ENCODE measurements at regions not wholly inside any gene's neighbourhood (a gene's known extent, or its start where the extent isn't known, plus 50 kb on each side); places are given as distances from the start of the nearest gene placed in this dataset.

DNA sequence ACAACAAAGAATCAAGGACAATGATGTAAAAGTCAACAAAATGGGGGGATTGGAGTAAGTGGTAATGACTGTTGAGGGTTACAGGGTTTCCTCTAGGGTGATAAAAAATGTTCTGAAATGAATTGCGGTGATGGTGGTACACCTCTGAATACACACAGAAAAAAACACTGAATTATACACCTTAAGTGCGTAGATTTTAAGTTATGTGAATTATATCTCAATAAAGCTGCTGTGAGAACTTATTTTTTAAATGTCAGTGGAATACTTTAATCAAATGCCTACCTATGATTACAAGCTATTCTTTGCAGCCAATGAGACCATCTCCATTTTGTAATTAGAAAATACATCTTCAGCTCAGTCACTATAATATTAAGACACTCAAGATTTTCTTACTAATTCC is 53.5 kb downstream of the ZNF608 start:
- no peak for DNase-seq

GRCh38 chr5:124692324-124692723 is 54.1 kb downstream of the ZNF608 start:
- no peak for DNase-seq

GRCh38 chr5:124689653-124690052 is 56.8 kb downstream of the ZNF608 start:
- no peak for DNase-seq

DNA sequence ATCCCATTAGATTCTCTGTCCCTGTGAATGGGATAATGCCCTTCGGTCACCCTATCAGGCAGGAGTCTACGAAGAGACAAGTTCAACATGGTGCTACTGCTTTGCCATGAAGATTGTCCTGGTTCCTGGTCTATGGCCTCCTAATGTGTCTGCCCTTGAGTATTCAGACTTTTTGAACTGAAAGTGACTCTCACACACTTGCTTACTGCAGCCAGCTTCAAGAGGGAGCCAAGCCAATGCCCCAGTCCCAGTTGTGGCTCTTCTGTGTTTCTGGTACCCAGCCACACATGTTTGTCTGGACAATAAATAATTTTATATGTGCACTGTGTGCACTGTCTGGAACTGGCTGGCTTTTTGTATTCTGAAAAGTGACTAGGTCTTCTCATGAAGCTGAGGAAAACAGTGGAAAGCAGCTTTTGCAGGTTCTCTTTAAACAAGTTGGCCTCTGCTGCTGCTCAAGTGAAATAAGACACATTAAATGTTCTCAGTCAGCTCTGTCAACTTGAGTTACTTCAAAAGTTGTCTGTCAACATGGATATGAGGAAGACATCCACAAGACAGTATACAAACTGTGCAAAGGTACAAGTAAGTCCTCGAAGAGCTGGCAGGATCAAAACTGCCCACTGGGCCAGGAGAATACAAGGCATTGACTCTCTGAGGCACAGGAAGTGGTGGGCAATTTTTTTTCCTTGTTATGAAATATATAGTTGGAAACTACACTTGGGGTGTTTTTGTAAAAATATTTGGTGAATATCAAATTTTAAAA is 60.0 kb downstream of the ZNF608 start:
- no peak for DNase-seq

GRCh38 chr5:124685404-124685930 is 61.0 kb downstream of the ZNF608 start:
- DNase-seq = no peak

DNA sequence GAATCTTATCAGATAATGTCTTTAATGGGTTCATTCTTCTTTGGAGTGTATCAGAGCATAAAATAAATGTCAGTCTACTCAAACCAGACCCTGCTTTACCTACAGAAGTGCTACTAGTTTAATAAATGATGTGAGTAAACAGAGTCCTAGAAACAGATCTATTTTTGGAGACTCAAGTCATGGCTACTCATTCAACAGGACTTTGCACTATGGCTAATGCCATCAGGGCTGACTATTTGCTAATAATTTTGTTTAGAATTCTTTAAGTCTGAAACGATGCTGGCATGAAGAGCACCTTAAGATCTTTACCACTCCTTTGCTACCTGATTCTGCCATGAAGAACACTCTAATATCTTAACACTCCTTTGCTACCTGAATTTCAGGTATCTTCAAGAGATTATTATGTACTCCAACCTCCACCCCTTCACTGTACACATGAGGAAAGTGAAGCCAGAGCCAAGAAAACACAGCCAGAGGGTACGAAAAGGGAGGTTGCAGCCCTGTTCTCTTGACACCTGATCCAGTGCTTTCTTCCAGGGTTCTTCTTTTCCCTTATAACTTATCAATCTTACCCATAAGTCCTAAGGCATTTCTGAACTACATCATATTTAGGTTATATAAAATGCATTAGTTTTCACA is 62.4 kb downstream of the ZNF608 start:
- DNase-seq = no peak

GRCh38 chr5:124679578-124680199 is 66.8 kb downstream of the ZNF608 start:
- no peak for DNase-seq

DNA sequence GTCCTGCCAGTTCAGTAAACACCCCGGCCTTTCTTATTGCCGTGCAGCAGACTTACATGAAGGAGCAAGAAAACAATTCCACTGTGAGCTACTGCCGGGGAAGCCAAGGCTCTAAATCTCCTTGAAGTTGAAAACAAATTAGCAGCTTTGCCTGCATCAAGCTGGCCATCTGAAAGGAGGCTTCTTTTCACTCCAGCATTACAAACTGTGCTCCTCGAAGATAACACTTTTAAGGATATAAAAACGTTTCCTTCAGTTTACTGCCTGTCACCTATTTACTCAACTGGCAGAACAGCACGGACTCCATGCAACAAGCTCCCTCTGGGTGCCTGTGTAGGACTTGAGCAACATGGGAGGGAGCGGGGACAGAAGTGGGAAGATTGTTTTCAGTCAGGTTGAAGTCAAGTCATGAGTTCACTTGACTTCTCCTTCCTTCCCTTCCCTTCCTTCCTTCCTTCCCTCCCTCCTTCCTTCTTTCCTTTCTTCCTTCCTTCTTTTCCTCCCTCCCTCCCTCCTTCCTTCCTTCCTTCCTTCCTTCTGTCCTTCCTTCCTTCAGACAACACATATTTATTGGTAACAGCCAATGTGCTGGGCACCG is 67.4 kb downstream of the ZNF608 start:
- no peak for DNase-seq

- no peak for DNase-seq
Observed at GRCh38 chr5:124678468-124678867, 68.0 kb downstream of the ZNF608 start.

DNA sequence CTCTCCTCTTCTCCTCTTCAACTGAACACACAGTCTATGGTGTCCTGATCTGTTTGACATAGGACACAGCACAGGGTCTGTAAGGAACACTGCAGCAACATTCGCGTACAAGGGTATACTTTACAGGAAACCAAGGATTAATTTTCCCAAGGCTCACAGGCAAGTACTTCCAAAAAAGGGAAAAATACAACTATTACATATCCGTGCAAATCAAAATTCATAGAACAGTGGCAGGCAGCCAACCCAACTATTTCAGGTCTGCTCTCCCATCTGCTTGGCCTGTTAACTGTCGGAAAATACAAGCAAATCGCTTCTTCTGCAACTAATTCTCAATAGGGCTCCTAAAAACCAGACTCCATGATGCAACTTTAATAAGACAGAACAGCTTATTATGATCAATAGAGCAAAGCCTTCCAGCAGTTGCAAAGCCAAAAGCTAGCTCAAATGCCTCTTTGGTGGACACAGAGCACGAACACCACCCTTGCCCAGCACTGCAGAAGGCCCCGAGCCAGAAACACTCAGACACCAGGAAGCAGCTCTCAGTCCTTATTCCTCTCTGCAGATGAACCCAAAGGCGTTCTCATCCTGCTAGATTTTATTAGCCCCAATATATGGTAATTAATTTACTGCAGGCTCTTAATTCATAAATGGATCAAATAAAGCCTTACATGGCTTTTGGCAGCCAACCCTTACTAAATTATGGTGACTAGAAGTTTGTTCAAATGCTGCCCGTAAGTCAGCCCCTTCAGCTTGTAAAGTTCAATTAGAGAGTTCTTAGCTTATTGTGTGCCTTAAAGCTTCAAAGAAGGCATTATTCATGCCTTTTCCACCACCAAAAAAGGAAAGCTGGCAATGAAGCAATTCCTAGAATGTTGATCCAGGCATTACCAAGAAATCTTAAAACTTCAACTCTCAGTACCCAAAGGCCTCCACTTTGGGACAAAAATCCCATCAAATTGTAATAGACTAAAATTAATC is 68.8 kb downstream of the ZNF608 start:
- DNase-seq = peak; percentile 30

DNA sequence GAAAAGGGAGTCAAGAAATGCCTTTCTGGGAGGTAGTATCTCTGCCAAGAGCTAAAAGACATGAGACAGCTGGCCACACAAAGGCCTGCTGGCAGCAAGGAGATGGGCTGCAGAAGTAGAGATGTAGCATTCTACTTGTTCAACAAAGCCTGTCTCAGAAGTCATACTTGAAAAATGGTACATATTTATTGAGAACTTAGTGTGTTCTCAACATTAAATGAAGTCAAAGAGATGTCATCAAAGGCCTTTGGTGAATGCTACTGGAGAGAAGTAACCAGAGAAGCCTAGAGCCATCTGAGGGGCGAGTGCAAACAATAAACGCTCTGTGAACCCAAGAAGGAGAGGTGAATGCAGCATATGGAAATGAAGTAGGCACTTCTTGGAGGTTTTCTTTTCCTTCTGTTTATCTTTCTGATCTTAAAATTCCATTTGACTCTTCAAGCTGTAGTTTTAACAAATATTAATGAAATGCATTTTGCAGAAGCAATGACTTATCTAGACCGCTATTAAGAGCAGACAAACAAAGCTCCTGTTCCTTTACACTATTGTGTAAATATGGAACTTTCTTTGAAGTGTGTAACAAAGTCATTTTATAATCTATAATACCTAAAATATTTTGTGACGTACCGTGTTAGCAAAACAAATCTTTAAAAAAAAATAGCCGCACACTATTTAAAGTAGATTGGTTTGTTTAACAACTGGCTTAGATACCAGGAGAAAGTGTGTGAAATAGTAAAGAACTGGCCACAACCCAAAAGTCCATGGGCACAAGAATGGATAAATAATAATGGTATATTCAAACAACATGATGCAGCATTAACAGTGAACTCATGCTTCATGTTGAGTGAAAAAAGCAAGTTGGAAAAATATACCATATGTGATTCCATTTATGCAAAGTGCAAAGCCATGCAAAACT is 70.2 kb downstream of the ZNF608 start:
- no peak for DNase-seq

DNA sequence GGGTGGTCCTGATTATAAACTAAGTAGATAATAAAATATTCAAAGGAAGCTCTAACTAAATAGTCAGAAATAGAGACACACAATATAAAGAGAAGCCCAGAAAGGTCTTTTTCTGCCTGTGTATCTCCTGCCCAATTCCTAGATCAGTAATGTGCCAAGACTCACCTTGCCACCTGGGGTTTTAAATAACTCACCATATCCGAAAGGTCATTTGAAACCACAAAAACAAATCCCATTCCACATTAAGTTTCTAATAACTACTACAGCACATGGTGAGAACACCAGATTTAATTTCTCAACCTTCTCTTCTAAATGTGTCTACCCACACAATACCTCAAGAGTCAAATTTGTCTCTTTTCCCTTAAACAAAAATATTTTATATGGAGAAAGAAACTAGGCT is 75.2 kb downstream of the ZNF608 start:
- DNase-seq = no peak

DNA sequence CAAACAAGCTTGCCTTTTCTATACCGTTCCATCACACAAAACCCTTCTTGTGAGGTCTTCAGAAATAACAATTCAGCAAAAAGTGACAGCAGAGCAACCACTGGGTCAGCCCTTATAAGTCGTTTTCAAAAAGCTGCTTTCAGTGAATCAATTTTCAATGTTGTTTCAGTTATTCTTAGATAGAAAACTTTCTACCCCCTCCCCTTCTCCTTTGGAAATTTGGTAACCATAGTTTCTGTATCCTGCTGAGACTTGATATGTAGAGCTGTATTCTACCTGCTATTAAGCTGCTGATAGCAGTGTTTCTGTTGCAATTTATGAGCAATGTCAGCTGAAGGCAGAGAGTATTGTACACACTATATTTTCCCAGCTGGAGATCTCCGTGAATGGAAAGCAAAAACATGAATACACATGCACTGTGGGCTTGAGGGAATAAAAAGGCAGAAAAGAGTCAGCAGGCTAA is 75.7 kb downstream of the ZNF608 start:
- no peak for DNase-seq

DNA sequence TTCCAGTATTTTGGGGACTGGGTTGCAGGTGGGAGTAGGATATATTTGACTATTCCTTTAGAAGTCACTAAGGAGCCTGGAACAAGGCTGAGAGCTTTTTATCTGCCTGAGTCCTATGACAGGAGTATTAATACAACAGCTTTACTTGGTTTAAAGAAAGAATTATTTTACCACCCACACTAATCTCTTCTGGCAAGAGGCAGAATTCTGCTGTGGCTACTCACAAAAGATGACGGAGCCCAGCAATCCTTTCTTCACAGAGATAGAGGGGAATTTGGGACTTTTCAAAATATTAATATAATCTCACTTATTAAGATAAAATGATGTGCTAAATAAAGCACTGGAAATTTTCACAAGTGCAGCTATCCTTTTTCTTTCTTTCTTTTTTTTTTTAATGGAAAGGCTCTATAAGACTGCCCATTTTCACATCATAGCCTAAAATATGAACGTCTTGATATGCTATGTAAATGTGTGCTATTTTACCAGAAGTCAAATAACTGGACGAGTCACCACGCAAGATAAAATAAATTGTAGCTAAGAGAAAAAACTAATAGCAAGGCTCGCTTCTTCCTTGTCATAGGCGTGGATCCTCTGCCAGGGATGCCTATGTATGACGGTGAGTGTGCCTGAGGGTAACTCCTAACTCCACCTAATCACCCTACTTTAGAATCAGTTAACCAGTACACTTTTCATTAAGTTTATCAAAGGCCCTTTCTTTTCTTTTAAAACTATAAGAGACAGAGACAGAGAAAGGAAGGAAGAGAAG is 76.3 kb downstream of the ZNF608 start:
- DNase-seq = no peak

DNA sequence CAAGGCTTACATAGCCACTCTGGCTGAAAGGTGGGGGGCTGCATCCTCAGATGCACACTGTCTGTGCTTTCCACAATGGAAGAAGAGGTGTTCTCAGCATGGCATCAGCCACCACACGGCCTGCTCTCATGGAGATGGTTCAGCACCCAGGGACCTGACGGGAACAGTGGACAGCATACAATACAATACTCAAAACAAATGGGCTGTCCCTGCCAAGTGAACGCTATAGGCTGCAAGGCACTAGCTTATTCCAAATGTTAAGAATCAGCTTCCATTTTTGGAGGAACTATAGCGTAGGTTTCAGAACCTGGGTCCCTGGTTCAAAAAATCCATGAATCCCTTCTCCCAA is 77.2 kb downstream of the ZNF608 start:
- DNase-seq = no peak

DNA sequence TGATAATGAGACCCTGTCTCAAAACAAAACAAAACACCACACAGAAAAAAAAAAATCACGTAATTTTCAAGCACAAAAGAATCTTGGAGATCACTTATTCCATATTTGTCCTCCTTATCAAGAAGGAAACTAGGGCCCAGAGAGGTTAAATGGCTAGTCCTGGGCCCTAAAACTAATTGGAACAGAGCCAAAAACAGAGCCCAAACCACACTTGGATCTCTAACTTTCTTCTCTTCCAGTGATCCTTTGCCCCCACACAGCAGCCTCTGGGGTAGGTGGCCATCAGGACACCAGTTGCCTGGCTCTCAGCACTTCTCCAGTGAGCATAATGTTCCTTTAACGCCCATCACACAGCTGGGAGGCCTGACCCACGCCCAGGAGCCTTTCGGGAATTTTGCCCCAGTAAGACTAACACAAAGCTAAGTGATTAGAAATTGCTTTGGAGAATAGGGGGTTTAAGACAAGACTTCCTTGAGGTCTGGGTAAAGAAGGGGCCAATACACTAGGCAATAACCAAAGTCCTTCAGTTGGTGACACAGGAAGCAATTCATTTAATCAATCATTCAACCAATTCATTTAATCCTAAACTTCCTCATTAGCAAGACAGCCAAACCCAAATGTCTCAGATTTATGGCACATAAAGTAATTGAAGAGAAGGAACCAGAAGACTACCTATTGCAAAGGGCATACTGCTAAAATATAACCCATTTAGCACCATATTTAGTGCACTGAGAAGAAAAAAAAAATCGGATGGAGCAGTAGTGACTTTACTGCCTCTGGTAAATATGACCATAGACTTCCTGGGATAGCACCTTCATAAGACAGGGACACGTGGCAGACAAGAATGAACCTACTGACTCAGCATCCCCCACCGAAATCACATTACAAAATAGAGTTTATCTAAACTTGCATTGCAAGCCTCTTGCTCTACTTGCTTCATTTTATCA is 77.8 kb downstream of the ZNF608 start:
- no peak for DNase-seq

DNA sequence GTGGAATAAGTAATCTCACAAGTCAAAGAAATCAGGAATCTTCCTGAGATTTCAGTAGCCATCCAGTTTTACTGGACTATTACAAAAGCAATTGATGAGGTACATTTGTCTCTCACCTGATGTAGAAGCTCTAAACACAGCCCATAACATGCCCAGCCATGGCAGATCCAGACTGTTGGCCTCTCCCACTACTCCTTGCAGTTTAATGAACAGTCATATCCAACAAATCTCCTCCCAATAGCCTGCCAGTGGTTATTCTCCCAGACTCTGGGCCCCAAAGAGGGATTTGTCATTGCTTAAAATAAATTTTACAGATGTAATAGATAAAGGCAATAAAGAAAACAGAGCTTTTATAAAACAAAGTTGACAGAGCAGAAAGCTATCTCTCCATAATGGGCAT is 80.8 kb downstream of the ZNF608 start:
- no peak for DNase-seq

DNA sequence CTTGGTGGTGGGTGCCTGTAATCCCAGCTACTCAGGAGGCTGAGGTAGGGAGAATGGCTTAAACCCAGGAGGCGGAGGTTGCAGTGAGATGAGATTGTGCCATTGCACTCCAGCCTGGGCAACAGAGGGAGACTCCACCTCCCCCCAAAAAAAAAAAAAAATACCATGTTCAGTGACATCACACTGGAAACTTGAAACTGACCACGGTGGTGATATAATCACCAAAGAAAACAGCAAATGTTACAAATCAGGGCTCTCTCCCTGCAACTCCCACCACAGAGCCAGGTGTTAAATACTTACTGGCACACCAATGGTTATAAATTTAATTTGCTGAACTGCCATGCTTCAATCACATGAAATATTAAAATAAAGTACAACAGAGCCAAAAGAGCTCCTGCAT is 81.4 kb downstream of the ZNF608 start:
- DNase-seq = no peak

- no peak for DNase-seq
Observed at GRCh38 chr5:124664287-124664686, 82.2 kb downstream of the ZNF608 start.
